ENCODE measurements at regions not wholly inside any gene's neighbourhood (a gene's known extent, or its start where the extent isn't known, plus 50 kb on each side); places are given as distances from the start of the nearest gene placed in this dataset.

- H3K79me2 ChIP-seq (ENCODE audit: insufficient read depth, low read depth, low read length): no peaks in the 10 kb centered on the region
- no peak for DNase-seq (ENCODE audit: low spot score)
- H3K4me3 ChIP-seq (ENCODE audit: low read depth, low read length, poor library complexity, severe bottlenecking): no peak overlapping the region
- TF ChIP-seq CTCF (conservative IDR thresholded peaks at IDR 0.05; ENCODE audit: low read length): no peak
- no peak for TF ChIP-seq EZH2phosphoT487 (IDR thresholded peaks at IDR 0.05; ENCODE audit: borderline replicate concordance, low read depth, low read length)
- POLR2A ChIA-PET: no interaction called here
- no peak overlapping the region for H2AFZ ChIP-seq (ENCODE audit: low read length)
- BruUV-seq (replicated peaks): no TSS peak
- no peaks in the 10 kb centered on the region for H3K9me3 ChIP-seq (ENCODE audit: low read length)
- no peaks in the 10 kb centered on the region for H4K20me1 ChIP-seq (ENCODE audit: insufficient read depth, low read length)
- CTCF ChIA-PET (ENCODE audit: unreplicated experiment): no interaction called here
- intact Hi-C loops (cut with micrococcal nuclease; ENCODE audit: unreplicated experiment): no loop called here
- H3K9me2 ChIP-seq (ENCODE audit: insufficient read depth, low read length): no peaks in the 10 kb centered on the region
- H3K4me2 ChIP-seq (ENCODE audit: low read length): no peak overlapping the region
- no peaks in the 10 kb centered on the region for H3K36me3 ChIP-seq (ENCODE audit: insufficient read depth, low read length)
- no peaks in the 10 kb centered on the region for H3K4me1 ChIP-seq (ENCODE audit: insufficient read depth, low read length, poor library complexity, severe bottlenecking)
- H3K27ac ChIP-seq (ENCODE audit: low read depth, low read length, poor library complexity, severe bottlenecking): no peak overlapping the region
Observed at GRCh38 chr2:30367232-30368070, 79.6 kb upstream of the LCLAT1 start.

GRCh38 chr2:30368258-30368657, 78.8 kb upstream of the LCLAT1 start:
- ChIA-PET POLR2A (no interaction called here), CTCF (ENCODE audit: unreplicated experiment) (no interaction called here)
- BruUV-seq (replicated peaks): no TSS peak

More at GRCh38 chr2:30368258-30368657, 78.8 kb upstream of the LCLAT1 start:
- H3K36me3 ChIP-seq (ENCODE audit: insufficient read depth, low read length): no peaks in the 10 kb centered on the region
- intact Hi-C loops (cut with micrococcal nuclease; ENCODE audit: unreplicated experiment): no loop called here
- no peak overlapping the region for H2AFZ ChIP-seq (ENCODE audit: low read length)
- H3K9me2 ChIP-seq (ENCODE audit: insufficient read depth, low read length): no peaks in the 10 kb centered on the region
- H3K4me3 ChIP-seq (ENCODE audit: low read depth, low read length, poor library complexity, severe bottlenecking): no peak overlapping the region
- TF ChIP-seq EZH2phosphoT487 (IDR thresholded peaks at IDR 0.05; ENCODE audit: borderline replicate concordance, low read depth, low read length): no peak
- no peak for TF ChIP-seq CTCF (conservative IDR thresholded peaks at IDR 0.05; ENCODE audit: low read length)
- H3K4me1 ChIP-seq (ENCODE audit: insufficient read depth, low read length, poor library complexity, severe bottlenecking): no peaks in the 10 kb centered on the region
- no peaks in the 10 kb centered on the region for H3K9me3 ChIP-seq (ENCODE audit: low read length)
- DNase-seq (ENCODE audit: low spot score): no peak
- no peaks in the 10 kb centered on the region for H4K20me1 ChIP-seq (ENCODE audit: insufficient read depth, low read length)
- no peak overlapping the region for H3K27ac ChIP-seq (ENCODE audit: low read depth, low read length, poor library complexity, severe bottlenecking)
- no peaks in the 10 kb centered on the region for H3K79me2 ChIP-seq (ENCODE audit: insufficient read depth, low read depth, low read length)
- H3K4me2 ChIP-seq (ENCODE audit: low read length): no peak overlapping the region
